ENCODE measurements at regions not wholly inside any gene's neighbourhood (a gene's known extent, or its start where the extent isn't known, plus 50 kb on each side); places are given as distances from the start of the nearest gene placed in this dataset.

- DNase-seq: no peak
Measured at GRCh38 chr11:128212324-128212723, 375.0 kb downstream of the ETS1 start.

- no peak for DNase-seq
Measured at GRCh38 chr11:128210148-128210940, 377.0 kb downstream of the ETS1 start.

- DNase-seq: no peak
Measured at GRCh38 chr11:128209138-128209435, 378.3 kb downstream of the ETS1 start.

- no peak for DNase-seq
Measured at GRCh38 chr11:128208329-128209137, 378.8 kb downstream of the ETS1 start.

GRCh38 chr11:128207861-128208321, 379.5 kb downstream of the ETS1 start:
- no peak for DNase-seq

GRCh38 chr11:128206461-128206860, 380.9 kb downstream of the ETS1 start:
- no peak for DNase-seq

GRCh38 chr11:128205796-128206195, 381.6 kb downstream of the ETS1 start:
- no peak for DNase-seq

GRCh38 chr11:128204898-128205297, 382.5 kb downstream of the ETS1 start:
- DNase-seq: no peak

GRCh38 chr11:128201801-128202200, 385.6 kb downstream of the ETS1 start:
- no peak for DNase-seq

- DNase-seq: no peak
Measured at GRCh38 chr11:128201009-128201408, 386.3 kb downstream of the ETS1 start.

GRCh38 chr11:128200467-128200866, 386.9 kb downstream of the ETS1 start:
- no peak for DNase-seq

GRCh38 chr11:128198216-128198772, 389.1 kb downstream of the ETS1 start:
- DNase-seq: no peak

- DNase-seq: no peak
Measured at GRCh38 chr11:128196235-128196634, 391.1 kb downstream of the ETS1 start.

GRCh38 chr11:128195756-128196155, 391.6 kb downstream of the ETS1 start:
- no peak for DNase-seq

- no peak for DNase-seq
Measured at GRCh38 chr11:128195057-128195751, 392.2 kb downstream of the ETS1 start.

- DNase-seq: no peak
Measured at GRCh38 chr11:128194216-128194615, 393.1 kb downstream of the ETS1 start.

- DNase-seq: no peak
Measured at GRCh38 chr11:128193615-128194014, 393.7 kb downstream of the ETS1 start.

GRCh38 chr11:128190312-128190711, 397.0 kb downstream of the ETS1 start:
- no peak for DNase-seq

GRCh38 chr11:128189823-128190222, 397.5 kb downstream of the ETS1 start:
- no peak for DNase-seq

- DNase-seq: no peak
Measured at GRCh38 chr11:128188346-128189004, 398.9 kb downstream of the ETS1 start.

GRCh38 chr11:128187835-128188234, 399.5 kb downstream of the ETS1 start:
- DNase-seq: no peak

- no peak for DNase-seq
Measured at GRCh38 chr11:128187377-128187776, 400.0 kb downstream of the ETS1 start.

- DNase-seq: no peak
Measured at GRCh38 chr11:128184981-128185380, 402.4 kb downstream of the ETS1 start.
